ENCODE measurements at regions not wholly inside any gene's neighbourhood (a gene's known extent, or its start where the extent isn't known, plus 50 kb on each side); places are given as distances from the start of the nearest gene placed in this dataset.

DNA sequence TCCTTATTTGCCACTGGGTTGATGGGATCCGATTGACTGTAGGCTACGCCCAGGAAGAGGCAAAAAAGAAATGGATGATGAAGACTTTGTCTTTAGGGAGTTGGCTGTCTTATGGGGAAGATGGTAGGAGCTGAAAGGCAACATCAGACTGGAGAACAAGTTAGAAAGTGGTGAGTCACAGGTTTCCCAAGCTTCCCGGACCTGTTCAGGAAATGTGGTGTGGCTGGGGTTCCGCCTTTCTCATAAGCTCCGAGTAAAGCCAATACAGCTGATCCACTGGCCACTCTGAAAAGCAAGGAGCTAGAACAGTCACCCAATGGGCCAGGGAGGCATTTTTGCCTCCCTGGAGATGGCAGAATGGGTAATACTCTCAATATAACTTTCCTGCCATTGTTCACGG lies 194.5 kb downstream of the SNX19 start:
- no TSS peak for BruUV-seq (replicated peaks)
- Mint-ChIP-seq H3K36me3 (ENCODE audit: insufficient read depth, unreplicated experiment) (no peaks in the 10 kb centered on the region), H3K4me1 (ENCODE audit: low read depth, unreplicated experiment) (no peaks in the 10 kb centered on the region), H3K27ac (ENCODE audit: unreplicated experiment) (no peak overlapping the region), H3K27me3 (ENCODE audit: unreplicated experiment) (no peaks in the 10 kb centered on the region), H3K9me3 (ENCODE audit: low read depth, unreplicated experiment) (no peaks in the 10 kb centered on the region), H3K4me3 (ENCODE audit: low read depth, unreplicated experiment) (no peak overlapping the region)
- TF ChIP-seq, protein P1, sequence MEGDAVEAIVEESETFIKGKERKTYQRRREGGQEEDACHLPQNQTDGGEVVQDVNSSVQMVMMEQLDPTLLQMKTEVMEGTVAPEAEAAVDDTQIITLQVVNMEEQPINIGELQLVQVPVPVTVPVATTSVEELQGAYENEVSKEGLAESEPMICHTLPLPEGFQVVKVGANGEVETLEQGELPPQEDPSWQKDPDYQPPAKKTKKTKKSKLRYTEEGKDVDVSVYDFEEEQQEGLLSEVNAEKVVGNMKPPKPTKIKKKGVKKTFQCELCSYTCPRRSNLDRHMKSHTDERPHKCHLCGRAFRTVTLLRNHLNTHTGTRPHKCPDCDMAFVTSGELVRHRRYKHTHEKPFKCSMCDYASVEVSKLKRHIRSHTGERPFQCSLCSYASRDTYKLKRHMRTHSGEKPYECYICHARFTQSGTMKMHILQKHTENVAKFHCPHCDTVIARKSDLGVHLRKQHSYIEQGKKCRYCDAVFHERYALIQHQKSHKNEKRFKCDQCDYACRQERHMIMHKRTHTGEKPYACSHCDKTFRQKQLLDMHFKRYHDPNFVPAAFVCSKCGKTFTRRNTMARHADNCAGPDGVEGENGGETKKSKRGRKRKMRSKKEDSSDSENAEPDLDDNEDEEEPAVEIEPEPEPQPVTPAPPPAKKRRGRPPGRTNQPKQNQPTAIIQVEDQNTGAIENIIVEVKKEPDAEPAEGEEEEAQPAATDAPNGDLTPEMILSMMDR (IDR thresholded peaks at IDR 0.05; ENCODE audit: unreplicated experiment), result no peak
- DNase-seq, result no peak
- CTCF ChIA-PET, result no interaction called here
- intact Hi-C loops (cut with micrococcal nuclease; ENCODE audit: unreplicated experiment), result no loop called here

DNA sequence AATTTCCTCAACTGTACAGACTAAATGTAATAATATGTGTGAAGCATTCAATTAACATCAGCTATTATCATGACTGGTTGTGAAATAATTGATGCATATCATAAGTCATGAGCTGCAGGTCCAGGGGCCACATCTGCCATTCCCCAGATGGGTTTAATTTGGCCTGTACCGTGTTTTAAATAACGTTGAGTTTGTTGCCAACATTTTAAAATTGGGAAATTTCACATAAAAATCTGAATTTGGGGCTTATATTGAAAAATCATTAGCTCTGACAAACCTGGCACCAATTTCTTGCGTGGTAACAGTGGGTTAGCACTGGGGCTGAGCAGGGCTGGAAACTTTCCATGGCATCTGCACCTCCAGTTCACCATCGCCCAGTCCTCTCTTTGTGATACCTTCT lies 193.9 kb downstream of the SNX19 start:
- H3K9me3 Mint-ChIP-seq (ENCODE audit: low read depth, unreplicated experiment), result no peaks in the 10 kb centered on the region
- intact Hi-C loops (cut with micrococcal nuclease; ENCODE audit: unreplicated experiment), result no loop called here
- no peaks in the 10 kb centered on the region for H3K36me3 Mint-ChIP-seq (ENCODE audit: insufficient read depth, unreplicated experiment)
- TF ChIP-seq, protein P1 (IDR thresholded peaks at IDR 0.05; ENCODE audit: unreplicated experiment), result no peak
- CTCF ChIA-PET, result no interaction called here
- H3K4me3 Mint-ChIP-seq (ENCODE audit: low read depth, unreplicated experiment), result no peak overlapping the region
- no peak overlapping the region for H3K27ac Mint-ChIP-seq (ENCODE audit: unreplicated experiment)
- BruUV-seq (replicated peaks), result no TSS peak
- no peaks in the 10 kb centered on the region for H3K4me1 Mint-ChIP-seq (ENCODE audit: low read depth, unreplicated experiment)
- no peaks in the 10 kb centered on the region for H3K27me3 Mint-ChIP-seq (ENCODE audit: unreplicated experiment)
- no peak for DNase-seq

DNA sequence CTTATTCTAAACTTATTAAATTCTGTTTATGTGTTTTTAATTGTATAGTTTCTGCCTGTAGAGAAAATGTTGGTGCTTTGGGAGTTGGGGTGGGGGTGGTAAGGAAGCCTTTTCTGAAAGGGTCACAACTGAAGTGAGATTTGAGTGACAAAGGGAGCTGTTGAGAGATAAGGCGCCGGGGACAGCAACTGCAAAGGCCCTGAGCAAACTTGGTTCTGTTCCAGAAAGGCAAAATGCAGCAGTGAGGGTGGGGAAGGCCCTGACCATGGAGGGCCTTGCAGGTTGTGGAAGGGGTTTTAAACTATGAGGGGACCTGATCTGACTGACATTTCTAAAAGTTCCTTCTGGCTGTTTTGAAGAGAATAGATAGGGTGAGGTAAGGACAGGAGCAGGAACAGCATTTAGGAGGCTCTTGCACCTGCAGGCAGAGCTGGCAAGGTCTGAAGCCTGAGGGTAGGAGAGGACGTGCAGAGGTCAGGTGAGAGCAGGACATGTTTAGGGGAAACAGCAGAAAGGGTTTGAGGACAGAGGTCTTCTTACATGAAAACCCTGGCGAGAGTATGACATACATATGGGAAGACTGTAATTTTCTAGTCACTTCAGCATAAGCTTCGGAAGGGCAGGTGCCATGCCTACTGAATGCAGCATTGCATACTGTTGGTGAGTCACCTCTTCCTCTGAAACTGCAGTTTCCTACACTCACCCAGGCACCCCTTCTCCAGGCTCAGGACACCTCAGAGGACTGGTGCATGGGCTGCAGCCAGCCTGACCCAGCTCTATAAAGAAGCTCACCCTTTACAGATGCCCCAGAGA lies 190.7 kb downstream of the SNX19 start:
- CTCF ChIA-PET, result interaction anchor here (0.6 kb wide), 2 partner anchors 50 to 151 kb away, joined by 3 to 4 read pairs; no protein-coding TSS in a partner anchor
- H3K4me3 Mint-ChIP-seq (ENCODE audit: low read depth, unreplicated experiment), result no peak overlapping the region
- no peak overlapping the region for H3K27ac Mint-ChIP-seq (ENCODE audit: unreplicated experiment)
- peaks cover 2% of the 10 kb centered on the region for H3K9me3 Mint-ChIP-seq (ENCODE audit: low read depth, unreplicated experiment)
- peaks cover 24% of the 10 kb centered on the region for H3K27me3 Mint-ChIP-seq (ENCODE audit: unreplicated experiment)
- H3K36me3 Mint-ChIP-seq (ENCODE audit: insufficient read depth, unreplicated experiment), result no peaks in the 10 kb centered on the region
- BruUV-seq (replicated peaks), result no TSS peak
- TF ChIP-seq, protein P1 (IDR thresholded peaks at IDR 0.05; ENCODE audit: unreplicated experiment), result no peak
- intact Hi-C loops (cut with micrococcal nuclease; ENCODE audit: unreplicated experiment), result no loop called here
- no peaks in the 10 kb centered on the region for H3K4me1 Mint-ChIP-seq (ENCODE audit: low read depth, unreplicated experiment)
- DNase-seq, result no peak

DNA sequence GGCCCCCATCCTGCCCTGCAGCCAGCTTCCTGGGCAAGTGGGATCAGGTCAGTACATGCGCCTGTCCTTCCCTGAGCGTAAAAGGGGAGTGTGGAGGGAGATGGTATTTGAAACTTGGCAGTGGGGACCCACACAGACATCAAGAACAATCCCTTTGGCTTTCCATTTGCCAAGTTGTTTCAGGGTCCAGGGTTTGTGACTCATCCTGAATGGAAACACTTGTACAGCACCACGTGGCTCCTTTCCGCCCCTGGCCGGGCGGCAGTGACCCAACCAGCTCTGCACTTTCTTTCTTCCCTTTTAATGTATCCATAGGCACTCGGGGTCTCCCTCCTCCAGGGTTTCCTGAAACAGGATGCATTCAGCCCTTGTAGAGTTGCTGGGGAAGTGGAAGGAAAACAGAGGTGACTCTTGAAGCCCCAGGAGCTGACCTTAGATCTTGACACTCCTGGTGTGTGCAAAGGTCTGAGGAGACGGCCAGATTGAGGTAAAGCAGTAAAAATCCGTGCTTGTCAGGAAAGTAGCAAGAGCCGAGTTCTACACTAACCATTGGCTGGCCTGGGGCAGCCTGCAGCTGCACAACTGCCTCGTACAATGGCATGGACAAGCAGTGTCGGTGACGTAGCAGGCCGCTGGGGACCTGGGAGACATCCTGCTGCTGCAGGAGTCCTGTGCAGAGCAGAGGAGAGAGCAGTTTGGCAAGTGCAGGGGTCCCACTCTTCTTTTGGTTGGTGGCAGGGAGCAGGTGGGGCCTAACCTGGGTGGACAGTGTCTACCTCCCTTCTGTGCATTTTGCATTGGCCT lies 189.8 kb downstream of the SNX19 start:
- H3K36me3 Mint-ChIP-seq (ENCODE audit: insufficient read depth, unreplicated experiment), result no peaks in the 10 kb centered on the region
- H3K4me3 Mint-ChIP-seq (ENCODE audit: low read depth, unreplicated experiment), result no peak overlapping the region
- no TSS peak for BruUV-seq (replicated peaks)
- CTCF ChIA-PET, result no interaction called here
- intact Hi-C loops (cut with micrococcal nuclease; ENCODE audit: unreplicated experiment), result no loop called here
- H3K9me3 Mint-ChIP-seq (ENCODE audit: low read depth, unreplicated experiment), result peaks cover 4% of the 10 kb centered on the region
- no peak for DNase-seq
- no peaks in the 10 kb centered on the region for H3K4me1 Mint-ChIP-seq (ENCODE audit: low read depth, unreplicated experiment)
- H3K27me3 Mint-ChIP-seq (ENCODE audit: unreplicated experiment), result peaks cover 33% of the 10 kb centered on the region
- no peak overlapping the region for H3K27ac Mint-ChIP-seq (ENCODE audit: unreplicated experiment)
- TF ChIP-seq, protein P1 (IDR thresholded peaks at IDR 0.05; ENCODE audit: unreplicated experiment), result no peak

Measured in Calu3 (cell line).